ENCODE measurements at regions not wholly inside any gene's neighbourhood (a gene's known extent, or its start where the extent isn't known, plus 50 kb on each side); places are given as distances from the start of the nearest gene placed in this dataset.

- Histone ChIP-seq H3K27me3 (ENCODE audit: insufficient read depth, low read length) (no peaks in the 10 kb centered on the region), H3K23me2 (ENCODE audit: insufficient read length, low read depth, low read length, poor library complexity, severe bottlenecking) (no peaks in the 10 kb centered on the region), H4K91ac (ENCODE audit: insufficient read length, low read depth, low read length) (no peak overlapping the region), H4K5ac (ENCODE audit: insufficient read length, low read depth, low read length) (no peak overlapping the region), H3K56ac (ENCODE audit: insufficient read length, low read depth, low read length) (no peak overlapping the region), H3K23ac (ENCODE audit: insufficient read length, low read depth, low read length) (no peak overlapping the region), H2BK20ac (ENCODE audit: low read depth, low read length, poor library complexity, severe bottlenecking) (no peak overlapping the region), H3K79me1 (ENCODE audit: insufficient read depth, low read depth, low read length, poor library complexity, severe bottlenecking) (no peaks in the 10 kb centered on the region), H3K4ac (ENCODE audit: low read depth, low read length) (no peak overlapping the region), H4K20me1 (ENCODE audit: control insufficient read depth, insufficient read depth, insufficient read length) (no peaks in the 10 kb centered on the region), H3K4me1 (ENCODE audit: insufficient read depth, low read length) (no peaks in the 10 kb centered on the region; the same call in 1 of the 2 replicates), H3K9me3 (ENCODE audit: control insufficient read depth, low read depth, low read length) (no peaks in the 10 kb centered on the region), H3K18ac (ENCODE audit: insufficient read length, low read depth, low read length) (no peak overlapping the region), H2AFZ (ENCODE audit: low read length) (no peak overlapping the region), H3K14ac (ENCODE audit: insufficient read depth, low read length) (no peak overlapping the region), H3K27ac (ENCODE audit: insufficient read length, low read depth, low read length) (no peak overlapping the region), H3K79me2 (ENCODE audit: insufficient read depth, low read length) (no peaks in the 10 kb centered on the region), H4K8ac (replicated peaks; ENCODE audit: insufficient read length, low read depth, low read length) (no peak overlapping the region), H3K9ac (ENCODE audit: extremely low read depth, insufficient read length, low read length) (no peak overlapping the region), H2AK5ac (ENCODE audit: insufficient read length, low read length) (no peak overlapping the region), H2BK15ac (ENCODE audit: low read depth, low read length) (no peak overlapping the region), H3T11ph (ENCODE audit: low read length) (no peak overlapping the region), H3K4me2 (ENCODE audit: insufficient read depth, insufficient read length, low read length) (no peak overlapping the region), H2BK5ac (ENCODE audit: insufficient read length, low read length) (no peak overlapping the region), H2BK12ac (ENCODE audit: insufficient read length, low read depth, low read length) (no peak overlapping the region), H2BK120ac (ENCODE audit: low read depth, low read length, poor library complexity, severe bottlenecking) (no peak overlapping the region)
- no peak for TF ChIP-seq CTCF (conservative IDR thresholded peaks at IDR 0.05)
- H3K27me3 Mint-ChIP-seq (ENCODE audit: low read depth), result 0 out of 2 replicates have a peak, but pooled peaks cover 3% of the 10 kb centered on the region
- WGBS (ENCODE audit: extremely low coverage, insufficient read length, low lambda C conversion rate), result no CpG with 5 or more reads among the region's 3 CpGs
- no peaks in the 10 kb centered on the region for H3K36me3 Mint-ChIP-seq (ENCODE audit: insufficient read depth in 1 of 3, low read depth in 3 of 3)
- peaks cover 4 to 5% of the 10 kb centered on the region in 2 experiments for H3K4me1 Mint-ChIP-seq
- no peaks in the 10 kb centered on the region for H3K9me3 Mint-ChIP-seq
- no peak overlapping the region for H3K4me3 Mint-ChIP-seq
- DNase-seq, result no peak
- H3K27ac Mint-ChIP-seq, result no peak overlapping the region
These were observed 118.0 kb upstream of the SLITRK5 start for GRCh38 chr13:87553142-87553541.

Measured in H9 (cell line).